Kidney (tissue), 13 donors: ENCODE measurements at regions not wholly inside any gene's neighbourhood (a gene's known extent, or its start where the extent isn't known, plus 50 kb on each side); places are given as distances from the start of the nearest gene placed in this dataset.

ENCODE experiments used
- DNase-seq, 5 donors: peaks; one replicate each; pipeline ENCODE4 v3.0.0-alpha.2; 2013 to 2020
- FAIRE-seq: peaks from 2 replicates; lab custom pipeline; 2012; peaks lifted over from hg19 to GRCh38; lab: Jason Lieb, UNC
- H3K27ac ChIP-seq, 2 donors: one replicate each; pipeline ENCODE4 v1.7.0; 2013; ENCODE audit warnings: low read depth in 2 of 2, low read length in 2 of 2, inconsistent platforms in 1 of 2
- H3K27me3 ChIP-seq: one replicate; pipeline ENCODE4 v1.7.1; 2013; ENCODE audit warnings: low read length, inconsistent platforms; ENCODE audit not compliant: control insufficient read depth, insufficient read depth
- H3K36me3 ChIP-seq, 3 donors: one replicate each; pipeline versions ENCODE4 v1.7.0 to v1.7.1; 2013; ENCODE audit warnings: low read length in 3 of 3, control low read depth in 1 of 3, inconsistent platforms in 1 of 3; ENCODE audit not compliant: insufficient read depth in 3 of 3, control insufficient read depth in 2 of 3
- H3K4me1 ChIP-seq, 3 donors: one replicate each; pipeline versions ENCODE4 v1.7.0 to v1.7.1; 2013; ENCODE audit warnings: low read length in 3 of 3, inconsistent platforms in 1 of 3, low read depth in 1 of 3; ENCODE audit not compliant: control insufficient read depth in 2 of 3, insufficient read depth in 2 of 3
- H3K4me3 ChIP-seq, 3 donors: one replicate each; pipeline versions ENCODE4 v1.7.0 to v1.8.1; 2013; ENCODE audit warnings: low read length in 3 of 3, control low read depth in 1 of 3, inconsistent platforms in 1 of 3
- H3K9ac ChIP-seq, 3 donors: one replicate each; pipeline versions ENCODE4 v1.7.0 to v1.7.1; 2013; ENCODE audit warnings: low read length in 3 of 3, control low read depth in 1 of 3, inconsistent platforms in 1 of 3
- H3K9me3 ChIP-seq, 3 donors: one replicate each; pipeline versions ENCODE4 v1.7.0 to v1.7.1; 2013; ENCODE audit warnings: low read length in 3 of 3, control low read depth in 1 of 3, inconsistent platforms in 1 of 3; ENCODE audit not compliant: control insufficient read depth in 2 of 3, insufficient read depth in 1 of 3
- CTCF ChIP-seq: IDR thresholded peaks from 3 replicates; pipeline ENCODE4 v1.5.1; 2012; ENCODE audit warnings: mild to moderate bottlenecking, moderate library complexity, borderline replicate concordance; ENCODE audit not compliant: insufficient read depth; ENCODE audit errors: extremely low read depth
- intact Hi-C: fragments of 100-400 bp; cut with DNase I; formaldehyde crosslinking; loops from one replicate; pipeline ENCODE4 v1.11.1; 2022
- donor health status: control.
- donor health status: control.
- donor health status: control.
- donor health status: control.
- donor health status: control.
- donor health status: DM: yes; HTN: yes; CAD: no.
- donor health status: Normal renal cell carcinoma (clear cell type).

GRCh38 chr12:91601054-91601453 is 418.4 kb upstream of the DCN start:
- Histone ChIP-seq H3K27ac (no peak overlapping the region), H3K36me3 (no peaks in the 10 kb centered on the region), H3K27me3 (no peaks in the 10 kb centered on the region), H3K4me1 (no peaks in the 10 kb centered on the region), H3K9ac (no peak overlapping the region), H3K9me3 (peaks cover 0 to 2% (median 0%) of the 10 kb centered on the region in 3 donors), H3K4me3 (no peak overlapping the region)
- FAIRE-seq (no peak), DNase-seq (no peak)
- no peak for TF ChIP-seq CTCF
- intact Hi-C loops: no loop called here

- H3K9me3 ChIP-seq: peaks cover 0 to 2% (median 0%) of the 10 kb centered on the region in 3 donors
- no peak for FAIRE-seq
- H3K4me1 ChIP-seq: no peaks in the 10 kb centered on the region
- no peaks in the 10 kb centered on the region for H3K36me3 ChIP-seq
- H3K27ac ChIP-seq: no peak overlapping the region
- H3K27me3 ChIP-seq: no peaks in the 10 kb centered on the region
- H3K4me3 ChIP-seq: no peak overlapping the region
- H3K9ac ChIP-seq: no peak overlapping the region
- intact Hi-C loops: no loop called here
- DNase-seq: no peak
- no peak for TF ChIP-seq CTCF
Measured at GRCh38 chr12:91594715-91595114, 412.1 kb upstream of the DCN start.

- FAIRE-seq (no peak), DNase-seq (no peak)
- Histone ChIP-seq H3K4me1 (peaks cover 0 to 3% (median 0%) of the 10 kb centered on the region in 3 donors), H3K4me3 (no peak overlapping the region), H3K36me3 (no peaks in the 10 kb centered on the region), H3K27ac (no peak overlapping the region), H3K27me3 (no peaks in the 10 kb centered on the region), H3K9me3 (no peaks in the 10 kb centered on the region), H3K9ac (no peak overlapping the region)
- intact Hi-C loops: no loop called here
- no peak for TF ChIP-seq CTCF
Measured at GRCh38 chr12:91591639-91591987, 409.0 kb upstream of the DCN start.

GRCh38 chr12:91590966-91591638 is 408.5 kb upstream of the DCN start:
- TF ChIP-seq CTCF: no peak
- Histone ChIP-seq H3K9ac (no peak overlapping the region), H3K4me1 (peaks cover 0 to 3% (median 0%) of the 10 kb centered on the region in 3 donors), H3K9me3 (no peaks in the 10 kb centered on the region), H3K36me3 (no peaks in the 10 kb centered on the region), H3K27ac (no peak overlapping the region), H3K4me3 (no peak overlapping the region), H3K27me3 (no peaks in the 10 kb centered on the region)
- intact Hi-C loops: no loop called here
- DNase-seq (no peak), FAIRE-seq (no peak)
